Thyroid gland (tissue), 4 donors: ENCODE measurements at regions not wholly inside any gene's neighbourhood (a gene's known extent, or its start where the extent isn't known, plus 50 kb on each side); places are given as distances from the start of the nearest gene placed in this dataset.
"Not testable (repeated sequence)": the region's sequence is repeated elsewhere in the genome, so short reads cannot be mapped to it uniquely, and the experiment has no call there.

Source experiments
- POLR2A ChIP-seq, 2 donors: fragments of 450-650 bp; IDR thresholded peaks; one replicate each; pipeline ENCODE4 v1.6.1; 2017; ENCODE audit warnings: antibody characterized with exemption in 2 of 2, mild to moderate bottlenecking in 2 of 2, moderate library complexity in 1 of 2
- TF ChIP-seq, protein P1 (sequence below), 6 experiments: fragments of 200-600 bp in 3 of 6; fragments of 450-650 bp in 3 of 6; sonication (generic) in 3 of 6; IDR thresholded peaks; one replicate each; pipeline ENCODE4 v1.5.1; 2016 to 2019; ENCODE audit warnings: antibody characterized with exemption in 6 of 6, mild to moderate bottlenecking in 2 of 6, inconsistent platforms in 1 of 6, moderate library complexity in 1 of 6

DNA sequence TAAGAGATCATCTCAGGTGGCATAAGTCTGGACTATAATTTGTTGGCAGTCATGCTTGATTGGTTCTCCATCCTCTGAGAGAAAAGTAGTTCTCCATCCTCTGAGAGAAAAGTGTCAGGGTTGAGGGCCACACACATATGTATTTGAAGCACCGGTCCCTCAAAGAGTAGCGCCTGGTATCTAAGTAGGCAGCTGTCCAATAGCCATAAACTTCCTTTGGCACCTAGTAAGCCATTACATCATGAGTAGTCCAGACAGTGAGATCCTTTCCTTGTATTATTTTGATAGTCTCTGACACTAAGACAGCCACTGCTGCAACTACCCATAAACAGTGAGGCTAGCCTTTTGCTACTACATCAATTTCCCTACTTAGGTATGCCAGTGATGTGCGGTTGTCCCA lies 94.0 kb downstream of the EBLN2 start:
- TF ChIP-seq, protein P1, sequence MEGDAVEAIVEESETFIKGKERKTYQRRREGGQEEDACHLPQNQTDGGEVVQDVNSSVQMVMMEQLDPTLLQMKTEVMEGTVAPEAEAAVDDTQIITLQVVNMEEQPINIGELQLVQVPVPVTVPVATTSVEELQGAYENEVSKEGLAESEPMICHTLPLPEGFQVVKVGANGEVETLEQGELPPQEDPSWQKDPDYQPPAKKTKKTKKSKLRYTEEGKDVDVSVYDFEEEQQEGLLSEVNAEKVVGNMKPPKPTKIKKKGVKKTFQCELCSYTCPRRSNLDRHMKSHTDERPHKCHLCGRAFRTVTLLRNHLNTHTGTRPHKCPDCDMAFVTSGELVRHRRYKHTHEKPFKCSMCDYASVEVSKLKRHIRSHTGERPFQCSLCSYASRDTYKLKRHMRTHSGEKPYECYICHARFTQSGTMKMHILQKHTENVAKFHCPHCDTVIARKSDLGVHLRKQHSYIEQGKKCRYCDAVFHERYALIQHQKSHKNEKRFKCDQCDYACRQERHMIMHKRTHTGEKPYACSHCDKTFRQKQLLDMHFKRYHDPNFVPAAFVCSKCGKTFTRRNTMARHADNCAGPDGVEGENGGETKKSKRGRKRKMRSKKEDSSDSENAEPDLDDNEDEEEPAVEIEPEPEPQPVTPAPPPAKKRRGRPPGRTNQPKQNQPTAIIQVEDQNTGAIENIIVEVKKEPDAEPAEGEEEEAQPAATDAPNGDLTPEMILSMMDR (IDR thresholded peaks at IDR 0.05): not testable (repeated sequence)
- not testable (repeated sequence) for TF ChIP-seq POLR2A (IDR thresholded peaks at IDR 0.05)
